Activated CD8-positive, alpha-beta T cell treated with anti-CD3 and anti-CD28 coated beads, Interleukin-2, amount 10 ng/mL, durations not matched to agents 7 days and 5 days (primary cell): ENCODE measurements at regions not wholly inside any gene's neighbourhood (a gene's known extent, or its start where the extent isn't known, plus 50 kb on each side); places are given as distances from the start of the nearest gene placed in this dataset.
"Not testable (repeated sequence)": the region's sequence is repeated elsewhere in the genome, so short reads cannot be mapped to it uniquely, and the experiment has no call there.

Source experiments
- ATAC-seq: fragments of 150-1000 bp; cut with Tn5 transposase; one replicate; pipeline ENCODE4 v1.10.0; 2021; ENCODE audit warnings: moderate library complexity
- CTCF ChIA-PET: fragments of 350-600 bp; sonication (Branson Sonifier 250); formaldehyde crosslinking; loops from one replicate; lab custom pipeline; 2021; ENCODE audit warnings: antibody characterized with exemption; lab: Charles Lee
- POLR2A ChIA-PET: fragments of 350-600 bp; sonication (Branson Sonifier 250); formaldehyde crosslinking; loops from one replicate; lab custom pipeline; 2021; ENCODE audit warnings: antibody characterized with exemption; lab: Charles Lee
- DNase-seq: peaks from one replicate; pipeline ENCODE4 v3.0.0-alpha.2; 2020
- H3K27ac Mint-ChIP-seq: one replicate; pipeline ENCODE4 v1.8.0; 2021; ENCODE audit warnings: mild to moderate bottlenecking, mixed read lengths
- H3K27me3 Mint-ChIP-seq: one replicate; pipeline ENCODE4 v1.8.0; 2021; ENCODE audit warnings: low read depth, mixed read lengths
- H3K36me3 Mint-ChIP-seq: one replicate; pipeline ENCODE4 v1.8.0; 2021; ENCODE audit warnings: low read depth, mixed read lengths
- H3K4me1 Mint-ChIP-seq: one replicate; pipeline ENCODE4 v1.8.0; 2021; ENCODE audit warnings: low read depth, mixed read lengths
- H3K4me3 Mint-ChIP-seq: one replicate; pipeline ENCODE4 v1.8.0; 2021; ENCODE audit warnings: mild to moderate bottlenecking, mixed read lengths
- H3K9me3 Mint-ChIP-seq: one replicate; pipeline ENCODE4 v1.8.0; 2022; ENCODE audit warnings: mixed read lengths; ENCODE audit not compliant: insufficient read depth

- H3K27ac Mint-ChIP-seq: no peak overlapping the region
- CTCF ChIA-PET: no interaction called here
- no peaks in the 10 kb centered on the region for H3K27me3 Mint-ChIP-seq
- ATAC-seq (no peak), DNase-seq (no peak)
- H3K36me3 Mint-ChIP-seq: no peaks in the 10 kb centered on the region
- no peak overlapping the region for H3K4me3 Mint-ChIP-seq
- H3K9me3 Mint-ChIP-seq: no peaks in the 10 kb centered on the region
- no peaks in the 10 kb centered on the region for H3K4me1 Mint-ChIP-seq
- POLR2A ChIA-PET: no interaction called here
These were observed 279.3 kb upstream of the CTNNB1 start for GRCh38 chr3:40920041-40920440.

GRCh38 chr3:40921251-40921650 lies 278.1 kb upstream of the CTNNB1 start:
- H3K27me3 Mint-ChIP-seq: no peaks in the 10 kb centered on the region
- no peak overlapping the region for H3K4me3 Mint-ChIP-seq
- DNase-seq (no peak), ATAC-seq (no peak)
- H3K9me3 Mint-ChIP-seq: no peaks in the 10 kb centered on the region
- ChIA-PET POLR2A (no interaction called here), CTCF (no interaction called here)
- no peaks in the 10 kb centered on the region for H3K4me1 Mint-ChIP-seq
- no peaks in the 10 kb centered on the region for H3K36me3 Mint-ChIP-seq
- no peak overlapping the region for H3K27ac Mint-ChIP-seq

DNA sequence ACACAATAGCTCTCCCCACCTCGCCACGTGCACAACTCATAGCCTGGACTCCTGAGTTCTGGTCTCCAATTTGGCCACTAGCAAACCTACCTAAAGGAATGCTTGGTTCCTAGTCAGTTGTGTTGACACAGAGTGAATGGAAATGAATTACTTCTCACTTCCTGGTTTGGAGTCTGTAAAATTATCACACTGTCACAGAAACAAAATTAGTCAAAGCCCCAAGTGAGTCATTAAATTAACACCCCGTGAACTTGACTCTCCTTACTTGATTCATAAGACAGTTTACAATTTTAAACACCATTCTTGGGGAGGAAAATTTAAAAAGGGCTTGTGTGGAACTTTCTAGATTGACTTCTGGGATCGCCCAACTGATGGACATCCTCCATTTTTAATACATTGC lies 276.2 kb upstream of the CTNNB1 start:
- H3K27me3 Mint-ChIP-seq: no peaks in the 10 kb centered on the region
- POLR2A ChIA-PET: no interaction called here

GRCh38 chr3:40923651-40924050 lies 275.7 kb upstream of the CTNNB1 start:
- Mint-ChIP-seq H3K27me3 (no peaks in the 10 kb centered on the region), H3K9me3 (no peaks in the 10 kb centered on the region), H3K27ac (no peak overlapping the region), H3K4me3 (no peak overlapping the region), H3K36me3 (no peaks in the 10 kb centered on the region), H3K4me1 (no peaks in the 10 kb centered on the region)
- DNase-seq: no peak
- POLR2A ChIA-PET: no interaction called here
- no peak for ATAC-seq
- CTCF ChIA-PET: no interaction called here

More for the DNA sequence above, 276.2 kb upstream of the CTNNB1 start:
- no peaks in the 10 kb centered on the region for H3K4me1 Mint-ChIP-seq
- no peak overlapping the region for H3K27ac Mint-ChIP-seq
- CTCF ChIA-PET: no interaction called here
- H3K9me3 Mint-ChIP-seq: no peaks in the 10 kb centered on the region
- no peaks in the 10 kb centered on the region for H3K36me3 Mint-ChIP-seq
- ATAC-seq (no peak), DNase-seq (no peak)
- H3K4me3 Mint-ChIP-seq: no peak overlapping the region

DNA sequence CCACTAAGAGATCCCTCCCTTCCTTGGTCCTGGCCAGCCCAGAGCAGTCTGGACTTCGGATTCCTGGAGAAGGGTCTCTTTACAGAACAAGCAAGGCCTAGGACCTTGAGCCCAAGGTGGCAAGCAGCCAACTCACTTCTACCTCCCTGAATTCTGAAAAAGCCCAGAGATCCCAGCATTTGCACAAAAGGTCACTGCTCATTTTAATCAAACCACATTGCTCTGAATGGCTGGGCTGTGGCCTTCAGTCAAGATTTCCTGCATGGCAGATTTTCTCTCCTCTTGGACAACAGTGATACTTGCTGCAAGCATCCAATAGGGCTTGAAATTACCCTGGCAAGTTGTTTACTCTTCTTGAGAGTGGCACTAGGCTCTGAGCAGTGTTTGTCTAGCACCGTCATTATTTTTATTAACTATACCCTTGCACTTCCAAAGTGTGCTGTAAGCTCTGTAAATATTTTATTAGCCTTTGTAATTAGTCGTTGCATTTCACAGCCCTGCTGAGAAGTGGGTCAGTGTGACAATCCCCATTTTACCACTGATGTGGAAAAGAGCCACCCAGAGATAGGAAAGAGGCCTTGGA lies 274.7 kb upstream of the CTNNB1 start:
- Mint-ChIP-seq H3K4me1 (no peaks in the 10 kb centered on the region), H3K9me3 (no peaks in the 10 kb centered on the region), H3K4me3 (no peak overlapping the region), H3K27ac (no peak overlapping the region), H3K27me3 (peaks cover 4% of the 10 kb centered on the region), H3K36me3 (no peaks in the 10 kb centered on the region)
- POLR2A ChIA-PET: no interaction called here
- DNase-seq (no peak), ATAC-seq (no peak)
- CTCF ChIA-PET: no interaction called here

- H3K27me3 Mint-ChIP-seq: peaks cover 4% of the 10 kb centered on the region
- no peak overlapping the region for H3K4me3 Mint-ChIP-seq
- no peaks in the 10 kb centered on the region for H3K36me3 Mint-ChIP-seq
- H3K27ac Mint-ChIP-seq: no peak overlapping the region
- POLR2A ChIA-PET: no interaction called here
- CTCF ChIA-PET: no interaction called here
- ATAC-seq (no peak), DNase-seq (no peak)
- no peaks in the 10 kb centered on the region for H3K9me3 Mint-ChIP-seq
- H3K4me1 Mint-ChIP-seq: no peaks in the 10 kb centered on the region
These were observed 274.1 kb upstream of the CTNNB1 start for GRCh38 chr3:40925231-40925630.

- ATAC-seq (no peak), DNase-seq (no peak)
- ChIA-PET CTCF (no interaction called here), POLR2A (no interaction called here)
- Mint-ChIP-seq H3K4me3 (no peak overlapping the region), H3K27ac (no peak overlapping the region), H3K4me1 (no peaks in the 10 kb centered on the region), H3K9me3 (peaks cover 5% of the 10 kb centered on the region), H3K36me3 (no peaks in the 10 kb centered on the region), H3K27me3 (peaks cover 10% of the 10 kb centered on the region)
These were observed 269.2 kb upstream of the CTNNB1 start for GRCh38 chr3:40930131-40930538.

DNA sequence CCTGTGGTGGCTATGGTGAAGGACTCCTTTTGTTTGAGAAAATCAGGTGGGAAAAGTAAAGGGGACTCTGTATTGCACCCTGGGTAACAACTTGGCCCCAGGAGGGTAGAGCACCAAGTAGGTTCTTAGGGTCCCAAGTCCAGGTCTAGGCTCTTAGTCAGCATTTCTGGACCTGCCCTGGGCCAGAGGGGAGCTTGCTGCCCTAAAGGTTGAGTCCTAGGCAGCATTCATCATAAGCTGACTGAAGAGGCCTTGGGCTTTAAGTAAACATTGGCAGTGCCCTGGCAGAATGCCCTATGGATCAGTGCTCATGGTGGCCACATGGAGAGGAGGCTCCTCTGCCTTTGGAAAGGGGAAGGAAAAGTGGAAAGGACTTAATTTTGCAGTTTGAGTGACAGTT lies 268.5 kb upstream of the CTNNB1 start:
- Mint-ChIP-seq H3K4me1 (no peaks in the 10 kb centered on the region), H3K4me3 (no peak overlapping the region), H3K27me3 (peaks cover 10% of the 10 kb centered on the region), H3K9me3 (peaks cover 5% of the 10 kb centered on the region), H3K36me3 (no peaks in the 10 kb centered on the region), H3K27ac (no peak overlapping the region)
- ChIA-PET CTCF (no interaction called here), POLR2A (no interaction called here)
- ATAC-seq (no peak), DNase-seq (no peak)

- ATAC-seq (no peak), DNase-seq (no peak)
- Mint-ChIP-seq H3K9me3 (no peaks in the 10 kb centered on the region), H3K27ac (no peak overlapping the region), H3K36me3 (no peaks in the 10 kb centered on the region), H3K27me3 (peaks cover 12% of the 10 kb centered on the region), H3K4me3 (no peak overlapping the region), H3K4me1 (no peaks in the 10 kb centered on the region)
- ChIA-PET POLR2A (no interaction called here), CTCF (no interaction called here)
These were observed 260.7 kb upstream of the CTNNB1 start for GRCh38 chr3:40938591-40938990.

GRCh38 chr3:40939030-40939740 lies 260.1 kb upstream of the CTNNB1 start:
- no peak for DNase-seq
- ChIA-PET CTCF (no interaction called here), POLR2A (no interaction called here)
- ATAC-seq: no peak
- H3K4me3 Mint-ChIP-seq: no peak overlapping the region
- H3K27ac Mint-ChIP-seq: no peak overlapping the region
- peaks cover 10% of the 10 kb centered on the region for H3K27me3 Mint-ChIP-seq
- no peaks in the 10 kb centered on the region for H3K36me3 Mint-ChIP-seq
- no peaks in the 10 kb centered on the region for H3K4me1 Mint-ChIP-seq
- no peaks in the 10 kb centered on the region for H3K9me3 Mint-ChIP-seq

DNA sequence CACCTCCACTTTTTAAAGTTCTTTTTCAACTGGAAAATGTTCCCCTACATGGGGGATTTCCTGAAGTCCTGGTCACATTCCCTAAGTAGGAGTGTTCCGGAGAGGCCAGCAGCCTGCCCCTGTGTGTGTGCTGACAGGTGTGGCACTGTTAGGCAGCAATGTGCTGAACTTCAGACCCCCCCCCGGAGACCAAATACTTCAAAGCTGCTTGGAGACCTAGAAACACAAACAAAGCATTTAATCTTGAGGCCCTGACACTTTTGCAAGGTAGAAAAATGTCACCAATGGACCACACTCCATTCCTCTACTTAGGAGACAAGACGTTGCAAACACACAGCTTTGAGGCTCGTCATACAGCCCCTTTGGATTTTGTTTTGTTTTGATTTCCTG lies 259.6 kb upstream of the CTNNB1 start:
- ChIA-PET POLR2A (no interaction called here), CTCF (no interaction called here)
- H3K27me3 Mint-ChIP-seq: peaks cover 10% of the 10 kb centered on the region
- H3K4me3 Mint-ChIP-seq: no peak overlapping the region
- no peaks in the 10 kb centered on the region for H3K36me3 Mint-ChIP-seq
- DNase-seq: no peak
- no peaks in the 10 kb centered on the region for H3K9me3 Mint-ChIP-seq
- ATAC-seq: no peak
- no peaks in the 10 kb centered on the region for H3K4me1 Mint-ChIP-seq
- no peak overlapping the region for H3K27ac Mint-ChIP-seq

DNA sequence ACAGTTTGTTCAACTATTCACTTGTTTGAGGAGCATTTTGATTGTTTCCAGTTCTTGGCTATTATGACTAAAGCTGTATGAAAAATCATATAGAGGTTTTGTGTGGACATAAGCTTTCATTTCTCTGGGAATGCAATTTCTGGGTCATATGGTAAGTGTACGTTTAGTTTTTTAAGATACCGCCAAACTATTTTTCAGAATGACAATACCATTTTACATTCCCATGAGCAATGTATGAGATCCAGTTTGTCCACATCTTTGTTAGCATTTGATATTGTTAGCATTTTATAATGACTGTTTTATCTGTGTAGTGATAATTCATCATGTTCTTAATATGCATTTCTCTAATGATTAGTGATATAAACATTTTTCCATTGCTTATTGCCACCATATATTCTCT lies 258.7 kb upstream of the CTNNB1 start:
- ATAC-seq (no peak), DNase-seq (no peak)
- Mint-ChIP-seq H3K9me3 (no peaks in the 10 kb centered on the region), H3K4me3 (no peak overlapping the region), H3K36me3 (no peaks in the 10 kb centered on the region), H3K4me1 (no peaks in the 10 kb centered on the region), H3K27ac (no peak overlapping the region), H3K27me3 (peaks cover 10% of the 10 kb centered on the region)
- POLR2A ChIA-PET: no interaction called here
- CTCF ChIA-PET: no interaction called here

GRCh38 chr3:40947022-40947421 lies 252.3 kb upstream of the CTNNB1 start:
- H3K4me1 Mint-ChIP-seq, DNase-seq, ATAC-seq, H3K36me3 Mint-ChIP-seq, CTCF ChIA-PET, H3K9me3 Mint-ChIP-seq, POLR2A ChIA-PET, H3K27me3 Mint-ChIP-seq, H3K4me3 Mint-ChIP-seq, H3K27ac Mint-ChIP-seq: not testable (repeated sequence)
